ENCODE measurements at regions not wholly inside any gene's neighbourhood (a gene's known extent, or its start where the extent isn't known, plus 50 kb on each side); places are given as distances from the start of the nearest gene placed in this dataset.

DNA sequence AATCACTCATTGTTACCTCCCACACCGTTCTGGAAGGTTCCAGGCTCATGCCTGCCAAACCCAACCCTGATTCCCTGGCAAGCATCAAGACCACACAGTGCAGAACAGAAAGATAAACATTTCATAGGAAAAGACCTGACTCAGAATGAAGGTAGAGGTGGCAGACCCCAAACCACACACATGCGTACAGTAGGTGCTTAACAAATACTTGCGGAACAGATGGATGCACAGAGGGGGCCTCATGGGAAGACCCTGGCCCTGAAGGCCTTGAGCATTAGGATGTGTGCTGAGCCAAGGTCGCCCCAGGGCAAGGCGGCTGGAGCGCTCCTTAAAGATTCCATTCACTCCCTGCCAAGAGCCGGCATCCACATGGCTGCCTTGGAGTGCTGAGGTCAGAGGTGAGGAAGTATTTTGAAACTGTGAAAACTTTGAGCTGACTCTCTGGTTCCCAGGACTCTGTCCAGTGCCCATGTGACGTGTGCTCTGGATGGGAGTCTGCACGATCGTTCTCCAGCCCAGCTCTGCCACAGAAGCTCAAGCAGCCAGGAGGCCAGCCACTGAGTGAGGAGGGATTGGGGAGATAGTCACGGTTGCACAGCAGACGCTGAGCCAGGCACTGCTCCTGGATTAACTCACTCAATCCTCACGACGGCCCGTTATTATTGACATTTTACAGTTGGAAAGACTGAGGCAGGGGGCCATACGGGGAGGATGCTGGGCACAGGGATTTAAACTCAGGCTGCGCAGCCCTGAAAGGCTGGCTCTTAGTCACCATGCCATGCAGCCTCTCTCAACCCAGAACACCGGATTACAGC is 65.5 kb upstream of the AFDN start (continued):
- TF ChIP-seq ZNF235 (CRISPR knock-in tag; IDR thresholded peaks at IDR 0.05; ENCODE audit: borderline replicate concordance), result no peak
- peak; percentile 89 for TF ChIP-seq MXD4 (CRISPR knock-in tag; IDR thresholded peaks at IDR 0.05)
- peak; percentile 50; the same call in 1 of the 2 replicates for TF ChIP-seq ZNF772 (CRISPR knock-in tag; IDR thresholded peaks at IDR 0.05)
- no peak for TF ChIP-seq ZNF598 (CRISPR knock-in tag; IDR thresholded peaks at IDR 0.05; ENCODE audit: borderline replicate concordance)
- TF ChIP-seq ZNF720 (CRISPR knock-in tag; IDR thresholded peaks at IDR 0.05), result no peak
- no peak for TF ChIP-seq SP1 (IDR thresholded peaks at IDR 0.05)
- TF ChIP-seq SP1 (CRISPR knock-in tag; IDR thresholded peaks at IDR 0.05), result no peak
- peak; percentile 60; the same call in 1 of the 2 replicates for TF ChIP-seq FOXO1 (CRISPR knock-in tag; IDR thresholded peaks at IDR 0.05)
- 0 out of 2 replicates have a peak, but pooled peaks have one; percentile 41 for TF ChIP-seq ATF1 (CRISPR knock-in tag; IDR thresholded peaks at IDR 0.05)
- TF ChIP-seq PCBP1 (IDR thresholded peaks at IDR 0.05; ENCODE audit: borderline replicate concordance, low read depth, low read length), result 0 out of 2 replicates have a peak, but pooled peaks have one; percentile 47
- peak; percentile 58 for TF ChIP-seq GFI1 (CRISPR knock-in tag; IDR thresholded peaks at IDR 0.05; ENCODE audit: borderline replicate concordance)
- TF ChIP-seq, protein P1, sequence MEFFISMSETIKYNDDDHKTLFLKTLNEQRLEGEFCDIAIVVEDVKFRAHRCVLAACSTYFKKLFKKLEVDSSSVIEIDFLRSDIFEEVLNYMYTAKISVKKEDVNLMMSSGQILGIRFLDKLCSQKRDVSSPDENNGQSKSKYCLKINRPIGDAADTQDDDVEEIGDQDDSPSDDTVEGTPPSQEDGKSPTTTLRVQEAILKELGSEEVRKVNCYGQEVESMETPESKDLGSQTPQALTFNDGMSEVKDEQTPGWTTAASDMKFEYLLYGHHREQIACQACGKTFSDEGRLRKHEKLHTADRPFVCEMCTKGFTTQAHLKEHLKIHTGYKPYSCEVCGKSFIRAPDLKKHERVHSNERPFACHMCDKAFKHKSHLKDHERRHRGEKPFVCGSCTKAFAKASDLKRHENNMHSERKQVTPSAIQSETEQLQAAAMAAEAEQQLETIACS (CRISPR knock-in tag; IDR thresholded peaks at IDR 0.05), result no peak
- TF ChIP-seq ZNF577 (CRISPR knock-in tag; IDR thresholded peaks at IDR 0.05; ENCODE audit: borderline replicate concordance, low read depth), result no peak
- TF ChIP-seq REL (CRISPR knock-in tag; conservative IDR thresholded peaks at IDR 0.05), result no peak
- TF ChIP-seq, protein P2, sequence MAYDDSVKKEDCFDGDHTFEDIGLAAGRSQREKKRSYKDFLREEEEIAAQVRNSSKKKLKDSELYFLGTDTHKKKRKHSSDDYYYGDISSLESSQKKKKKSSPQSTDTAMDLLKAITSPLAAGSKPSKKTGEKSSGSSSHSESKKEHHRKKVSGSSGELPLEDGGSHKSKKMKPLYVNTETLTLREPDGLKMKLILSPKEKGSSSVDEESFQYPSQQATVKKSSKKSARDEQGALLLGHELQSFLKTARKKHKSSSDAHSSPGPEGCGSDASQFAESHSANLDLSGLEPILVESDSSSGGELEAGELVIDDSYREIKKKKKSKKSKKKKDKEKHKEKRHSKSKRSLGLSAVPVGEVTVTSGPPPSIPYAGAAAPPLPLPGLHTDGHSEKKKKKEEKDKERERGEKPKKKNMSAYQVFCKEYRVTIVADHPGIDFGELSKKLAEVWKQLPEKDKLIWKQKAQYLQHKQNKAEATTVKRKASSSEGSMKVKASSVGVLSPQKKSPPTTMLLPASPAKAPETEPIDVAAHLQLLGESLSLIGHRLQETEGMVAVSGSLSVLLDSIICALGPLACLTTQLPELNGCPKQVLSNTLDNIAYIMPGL (CRISPR knock-in tag; IDR thresholded peaks at IDR 0.05; ENCODE audit: borderline replicate concordance in 1 of 2, low read depth in 1 of 2), result no peak; a peak in 1 of 4 replicates
- no peak for TF ChIP-seq MXI1 (IDR thresholded peaks at IDR 0.05; ENCODE audit: borderline replicate concordance, low read depth, low read length)
- TF ChIP-seq ZBTB1 (CRISPR knock-in tag; IDR thresholded peaks at IDR 0.05; ENCODE audit: borderline replicate concordance), result no peak
- 0 out of 2 replicates have a peak, but pooled peaks have one; percentile 62 for TF ChIP-seq HES4 (CRISPR knock-in tag; IDR thresholded peaks at IDR 0.05; ENCODE audit: borderline replicate concordance)
- 0 out of 2 replicates have a peak, but pooled peaks have one; percentile 35 for TF ChIP-seq NFIB (CRISPR knock-in tag; IDR thresholded peaks at IDR 0.05; ENCODE audit: borderline replicate concordance)
- peak; percentile 58 for TF ChIP-seq FOXA3 (CRISPR knock-in tag; IDR thresholded peaks at IDR 0.05)
- TF ChIP-seq, protein P3, sequence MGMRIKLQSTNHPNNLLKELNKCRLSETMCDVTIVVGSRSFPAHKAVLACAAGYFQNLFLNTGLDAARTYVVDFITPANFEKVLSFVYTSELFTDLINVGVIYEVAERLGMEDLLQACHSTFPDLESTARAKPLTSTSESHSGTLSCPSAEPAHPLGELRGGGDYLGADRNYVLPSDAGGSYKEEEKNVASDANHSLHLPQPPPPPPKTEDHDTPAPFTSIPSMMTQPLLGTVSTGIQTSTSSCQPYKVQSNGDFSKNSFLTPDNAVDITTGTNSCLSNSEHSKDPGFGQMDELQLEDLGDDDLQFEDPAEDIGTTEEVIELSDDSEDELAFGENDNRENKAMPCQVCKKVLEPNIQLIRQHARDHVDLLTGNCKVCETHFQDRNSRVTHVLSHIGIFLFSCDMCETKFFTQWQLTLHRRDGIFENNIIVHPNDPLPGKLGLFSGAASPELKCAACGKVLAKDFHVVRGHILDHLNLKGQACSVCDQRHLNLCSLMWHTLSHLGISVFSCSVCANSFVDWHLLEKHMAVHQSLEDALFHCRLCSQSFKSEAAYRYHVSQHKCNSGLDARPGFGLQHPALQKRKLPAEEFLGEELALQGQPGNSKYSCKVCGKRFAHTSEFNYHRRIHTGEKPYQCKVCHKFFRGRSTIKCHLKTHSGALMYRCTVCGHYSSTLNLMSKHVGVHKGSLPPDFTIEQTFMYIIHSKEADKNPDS (CRISPR knock-in tag; IDR thresholded peaks at IDR 0.05), result peak; percentile 82
- TF ChIP-seq, protein P4, sequence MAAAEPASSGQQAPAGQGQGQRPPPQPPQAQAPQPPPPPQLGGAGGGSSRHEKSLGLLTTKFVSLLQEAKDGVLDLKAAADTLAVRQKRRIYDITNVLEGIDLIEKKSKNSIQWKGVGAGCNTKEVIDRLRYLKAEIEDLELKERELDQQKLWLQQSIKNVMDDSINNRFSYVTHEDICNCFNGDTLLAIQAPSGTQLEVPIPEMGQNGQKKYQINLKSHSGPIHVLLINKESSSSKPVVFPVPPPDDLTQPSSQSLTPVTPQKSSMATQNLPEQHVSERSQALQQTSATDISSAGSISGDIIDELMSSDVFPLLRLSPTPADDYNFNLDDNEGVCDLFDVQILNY (CRISPR knock-in tag; conservative IDR thresholded peaks at IDR 0.05), result no peak
